ENCODE measurements at regions not wholly inside any gene's neighbourhood (a gene's known extent, or its start where the extent isn't known, plus 50 kb on each side); places are given as distances from the start of the nearest gene placed in this dataset.

DNA sequence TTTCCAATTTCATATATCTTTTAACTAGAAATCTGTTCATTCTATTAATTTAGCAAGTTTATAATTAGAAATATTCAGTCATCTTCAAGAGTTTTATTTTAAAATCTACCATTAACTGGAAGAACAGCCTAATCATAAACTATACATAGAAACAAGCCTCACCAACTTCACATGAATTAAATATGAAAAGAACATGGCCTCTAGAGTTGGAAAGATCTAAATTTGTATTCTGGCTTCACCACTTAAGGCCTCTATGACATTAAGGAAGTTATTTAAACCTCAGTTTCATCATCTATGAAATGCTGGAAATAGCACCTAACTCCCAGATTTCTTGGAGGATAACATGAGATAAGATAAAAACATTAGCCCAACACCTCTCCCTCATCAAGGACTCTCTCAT lies 51.4 kb upstream of the SCN7A start (continued):
- TF ChIP-seq, protein P1, sequence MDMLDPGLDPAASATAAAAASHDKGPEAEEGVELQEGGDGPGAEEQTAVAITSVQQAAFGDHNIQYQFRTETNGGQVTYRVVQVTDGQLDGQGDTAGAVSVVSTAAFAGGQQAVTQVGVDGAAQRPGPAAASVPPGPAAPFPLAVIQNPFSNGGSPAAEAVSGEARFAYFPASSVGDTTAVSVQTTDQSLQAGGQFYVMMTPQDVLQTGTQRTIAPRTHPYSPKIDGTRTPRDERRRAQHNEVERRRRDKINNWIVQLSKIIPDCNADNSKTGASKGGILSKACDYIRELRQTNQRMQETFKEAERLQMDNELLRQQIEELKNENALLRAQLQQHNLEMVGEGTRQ (IDR thresholded peaks at IDR 0.05; ENCODE audit: borderline replicate concordance, low read depth, low read length): no peak
- TF ChIP-seq YY1 (IDR thresholded peaks at IDR 0.05; ENCODE audit: low read depth) (no peak), ELF1 (IDR thresholded peaks at IDR 0.05) (no peak), RAD21 (IDR thresholded peaks at IDR 0.05; ENCODE audit: low read length) (no peak), CHD2 (IDR thresholded peaks at IDR 0.05; ENCODE audit: low read length, partially characterized antibody) (no peak)

Data from SK-N-SH (cell line).